ENCODE measurements at regions not wholly inside any gene's neighbourhood (a gene's known extent, or its start where the extent isn't known, plus 50 kb on each side); places are given as distances from the start of the nearest gene placed in this dataset.
A peak's percentile ranks its signal among the peaks of the same experiment; 100 is the strongest.
"Not testable (repeated sequence)": the region's sequence is repeated elsewhere in the genome, so short reads cannot be mapped to it uniquely, and the experiment has no call there.

DNA sequence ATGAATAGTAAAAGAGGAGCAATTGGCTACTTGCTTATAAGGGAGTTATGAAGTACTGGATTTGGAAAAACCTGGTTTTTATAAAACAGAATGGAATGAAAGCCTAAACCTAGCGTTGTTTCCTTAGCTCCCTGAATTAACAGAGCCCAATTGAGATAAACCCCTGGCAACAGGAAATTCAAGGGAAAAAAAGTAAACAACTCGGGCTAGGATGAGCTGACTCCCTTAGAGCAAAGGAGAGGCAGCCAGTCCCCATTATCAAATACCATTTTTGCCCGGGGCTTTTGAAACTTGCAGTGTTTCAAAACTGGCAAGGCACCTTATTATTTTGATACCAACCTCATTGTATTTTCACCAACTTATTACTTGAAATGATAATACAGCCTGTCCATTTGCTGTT is 587.5 kb downstream of the CD109 start:
- DNase-seq (ENCODE audit: low spot score): no peak

DNA sequence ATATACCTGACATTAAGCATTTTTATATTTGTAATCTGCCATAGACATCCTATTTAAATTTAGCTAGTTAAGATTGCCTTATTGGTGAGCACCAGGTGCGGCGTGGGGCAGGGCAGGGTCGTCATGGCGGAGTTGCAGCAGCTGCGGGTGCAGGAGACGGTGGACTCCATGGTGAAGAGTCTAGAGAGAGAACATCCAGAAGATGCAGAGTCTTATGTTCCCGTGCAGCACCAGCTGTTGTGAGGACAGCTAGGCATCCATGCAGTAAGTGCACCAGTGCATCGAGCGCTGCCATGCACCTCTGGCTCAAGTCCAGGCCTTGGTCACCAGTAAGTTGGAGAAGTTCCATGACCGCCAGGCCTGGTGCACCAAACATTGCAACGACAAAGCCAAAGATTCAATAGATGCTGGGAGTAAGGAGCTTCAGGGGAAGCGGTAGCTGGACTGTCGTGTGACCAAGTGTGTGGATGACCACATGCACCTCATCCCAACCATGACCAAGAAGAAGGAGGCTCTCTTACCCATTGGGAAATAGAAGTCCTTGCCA is 586.2 kb downstream of the CD109 start:
- no peak for DNase-seq (ENCODE audit: low spot score)

DNA sequence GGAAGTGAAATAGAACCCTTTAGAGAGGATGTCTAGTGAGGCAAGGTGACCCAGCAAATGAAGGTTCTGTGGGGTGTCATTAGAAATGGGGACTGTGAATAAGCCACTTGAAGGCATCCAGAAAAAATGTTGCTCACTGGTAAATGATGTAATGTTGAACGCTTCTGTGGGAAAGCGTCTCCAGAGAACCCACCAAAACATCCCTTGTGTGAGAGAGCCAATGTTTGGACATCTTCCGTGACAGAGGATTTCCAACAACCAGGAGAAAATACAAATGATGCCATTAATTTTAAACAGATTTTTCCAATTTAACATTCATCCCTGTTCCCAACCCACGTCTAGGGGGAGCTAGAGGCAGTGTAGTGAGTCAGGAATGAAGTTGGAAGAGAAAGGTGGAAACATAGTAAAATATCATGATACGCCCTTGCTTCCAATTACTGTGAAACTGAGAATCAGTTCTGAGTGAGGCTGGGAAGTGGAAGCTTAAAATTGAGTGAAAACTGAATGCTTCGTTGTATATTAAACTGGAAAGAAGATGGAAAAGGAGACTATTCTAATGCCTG is 584.2 kb downstream of the CD109 start:
- DNase-seq (ENCODE audit: low spot score): no peak

DNA sequence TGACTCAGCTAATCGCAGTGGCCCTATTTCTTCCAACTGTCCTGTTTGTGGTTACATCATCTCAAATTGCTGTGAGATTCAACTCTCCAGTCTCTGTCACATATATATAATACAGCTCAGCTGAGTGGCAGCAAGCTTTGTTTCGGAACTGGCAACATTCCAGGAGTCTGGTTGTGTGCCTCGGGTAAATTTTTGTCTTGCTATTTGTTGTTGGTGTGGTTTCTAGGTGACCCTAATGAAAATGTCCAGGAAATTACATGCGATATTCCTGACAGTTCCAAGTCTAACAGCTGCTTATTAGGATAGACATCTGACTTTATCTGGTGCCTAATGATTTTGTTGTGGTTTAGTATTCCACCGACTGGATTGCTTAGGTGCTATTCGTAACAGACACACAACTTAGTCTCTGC is 581.8 kb downstream of the CD109 start:
- DNase-seq (ENCODE audit: low spot score): peak; percentile 17

DNA sequence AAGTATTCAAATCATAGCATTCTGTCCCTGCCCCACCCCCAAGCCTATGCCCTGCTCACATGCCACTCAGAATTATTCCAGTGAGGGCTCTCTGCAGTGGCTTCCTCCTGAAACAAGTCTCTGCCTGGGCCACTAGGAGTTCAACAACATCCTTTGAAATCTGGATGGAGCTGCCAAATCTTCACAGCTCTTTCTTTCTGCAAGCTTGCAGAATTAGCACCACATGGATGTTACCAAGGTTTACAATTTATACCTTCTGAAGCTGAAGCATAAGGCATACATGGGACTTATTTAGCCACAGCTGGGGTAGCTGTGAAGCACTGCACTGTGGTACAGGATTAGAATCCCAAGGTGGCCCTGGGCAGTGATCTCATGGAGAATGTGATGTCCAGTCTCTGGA is 577.5 kb downstream of the CD109 start:
- DNase-seq (ENCODE audit: low spot score): no peak

DNA sequence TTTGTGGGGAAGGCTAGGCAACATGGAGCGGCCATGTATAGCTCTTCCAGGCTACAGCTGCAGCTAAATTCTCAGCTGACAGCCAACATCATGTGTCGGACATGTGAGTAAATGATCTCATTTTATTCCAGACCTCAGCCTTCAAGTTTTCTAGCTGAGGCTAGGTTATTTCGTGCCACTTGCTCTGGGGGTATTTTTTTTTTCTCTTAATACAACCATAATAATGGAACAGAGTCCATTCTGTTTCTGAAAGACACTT is 573.5 kb downstream of the CD109 start:
- DNase-seq (ENCODE audit: low spot score): no peak

DNA sequence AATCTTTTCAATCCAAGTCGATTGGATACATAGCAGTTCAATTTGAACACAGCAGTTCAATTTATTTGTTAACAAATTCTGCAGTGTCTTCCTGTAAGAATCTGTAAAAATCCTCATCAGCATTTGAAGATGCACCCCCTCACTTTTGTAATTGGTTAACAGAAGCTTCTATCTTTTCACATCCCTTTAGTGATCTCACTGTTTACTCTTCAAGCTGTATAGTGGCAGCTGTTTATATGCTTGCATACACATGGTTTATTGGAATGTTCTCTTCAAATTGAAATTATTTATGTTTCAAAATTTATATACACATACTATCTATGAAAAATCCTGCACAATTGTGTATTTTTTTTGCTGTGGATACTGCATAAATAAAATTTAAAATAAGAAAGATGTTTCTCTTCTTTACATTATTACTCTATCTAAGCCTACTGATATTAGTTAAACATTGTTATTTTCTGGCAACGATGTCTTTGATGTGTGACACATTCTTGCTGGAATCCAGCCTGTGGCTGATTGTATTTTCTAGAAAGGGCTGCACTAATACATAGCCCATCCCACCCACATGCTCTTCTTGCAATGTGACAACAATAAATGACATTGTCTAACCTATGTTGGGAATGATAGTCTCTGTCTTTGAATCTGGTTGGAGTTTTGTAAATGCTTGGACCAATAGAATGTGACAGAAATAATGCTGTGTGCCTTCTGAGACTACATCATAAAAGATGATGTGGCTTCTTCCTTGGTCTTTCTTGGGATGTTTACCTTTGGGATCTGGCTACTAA is 573.0 kb downstream of the CD109 start:
- DNase-seq (ENCODE audit: low spot score): no peak

DNA sequence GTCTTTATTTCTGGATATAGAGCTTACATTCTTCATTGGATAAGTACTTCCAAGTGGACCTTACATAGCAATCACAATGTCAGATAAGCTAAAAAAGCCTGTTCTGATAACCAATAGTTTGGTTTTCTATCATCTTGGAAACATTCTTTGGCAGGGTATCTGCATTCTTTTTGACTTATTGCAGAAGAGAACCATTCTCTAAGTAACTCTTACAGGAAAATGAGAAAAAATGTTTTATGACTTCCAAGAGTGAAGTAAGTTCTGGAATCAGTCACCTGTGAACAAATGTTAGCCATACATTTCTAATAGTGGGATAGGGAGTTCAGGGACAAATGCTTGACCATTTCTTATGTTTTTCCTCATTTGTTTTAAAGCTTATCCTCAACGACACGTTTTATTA is 564.0 kb downstream of the CD109 start:
- no peak for DNase-seq (ENCODE audit: low spot score)

DNA sequence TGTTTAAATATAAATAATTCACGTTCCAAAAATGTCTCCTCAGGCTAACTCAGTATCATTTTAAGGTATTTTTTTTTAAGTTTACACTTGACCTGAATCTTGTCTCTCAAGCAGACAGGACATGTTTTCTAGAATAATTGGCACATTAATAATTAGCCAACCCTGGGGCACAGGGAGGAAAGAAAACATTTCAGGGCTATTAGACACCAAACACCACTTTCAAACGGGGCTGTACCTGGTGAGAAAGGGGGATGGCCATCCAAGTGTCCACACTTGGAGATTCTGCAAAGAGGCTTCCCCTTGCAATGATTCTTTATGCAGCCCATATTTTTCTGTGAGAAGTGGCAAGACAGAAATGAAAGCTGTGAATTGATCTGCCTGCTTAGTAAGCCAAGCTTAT is 560.8 kb downstream of the CD109 start:
- DNase-seq (ENCODE audit: low spot score): peak; percentile 70

DNA sequence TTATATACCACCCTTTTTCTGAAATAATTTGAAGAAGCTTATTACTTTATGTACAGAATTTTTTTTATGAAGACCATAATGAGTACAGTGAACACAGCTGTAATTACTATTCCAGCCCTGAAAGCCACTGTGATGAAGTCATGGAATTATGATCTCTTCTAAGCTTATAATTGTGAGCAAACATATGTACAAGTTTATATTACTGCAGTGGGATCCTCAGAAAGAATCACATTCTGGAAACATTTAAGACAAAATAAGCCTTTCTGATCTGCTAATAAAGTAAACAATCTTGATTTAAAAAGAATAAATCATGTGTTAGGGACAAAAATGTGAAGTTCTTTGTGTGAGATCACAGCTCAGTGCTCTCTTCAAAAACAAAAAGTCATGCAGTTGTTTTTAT is 560.4 kb downstream of the CD109 start:
- DNase-seq (ENCODE audit: low spot score): no peak

DNA sequence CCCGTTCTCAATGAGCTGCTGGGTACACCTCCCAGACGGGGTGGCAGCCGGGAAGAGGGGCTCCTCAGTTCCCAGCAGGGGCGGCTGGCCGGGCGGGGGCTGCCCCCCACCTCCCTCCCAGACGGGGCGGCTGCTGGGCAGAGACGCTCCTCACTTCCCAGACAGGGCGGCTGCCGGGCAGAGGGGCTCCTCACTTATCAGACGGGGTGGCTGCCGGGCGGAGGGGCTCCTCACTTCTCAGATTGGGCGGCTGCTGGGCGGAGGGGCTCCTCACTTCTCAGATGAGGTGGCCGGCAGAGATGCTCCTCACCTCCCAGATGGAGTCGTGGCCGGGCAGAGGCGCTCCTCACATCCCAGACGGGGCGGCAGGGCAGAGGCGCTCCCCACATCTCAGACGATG is 559.0 kb downstream of the CD109 start:
- DNase-seq (ENCODE audit: low spot score): not testable (repeated sequence)

DNA sequence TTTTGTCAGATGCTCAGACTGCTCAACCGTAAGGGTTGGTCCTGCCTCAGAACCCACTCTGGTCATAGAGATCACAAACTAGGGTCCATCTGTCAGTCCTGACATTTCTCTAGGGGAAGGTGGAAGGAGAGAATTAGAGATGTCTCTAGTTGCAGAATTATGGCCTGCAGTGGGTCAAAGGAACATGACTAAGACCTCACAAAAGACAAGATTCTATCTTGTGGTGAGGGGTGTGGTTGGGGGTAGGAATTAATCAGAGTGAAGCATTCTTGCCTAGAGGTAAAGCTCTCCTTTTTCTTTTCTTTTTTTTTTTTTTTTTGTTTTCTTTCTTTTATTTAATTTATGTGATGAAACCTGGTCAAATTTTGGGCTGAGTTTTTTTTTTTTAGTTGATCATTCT is 558.1 kb downstream of the CD109 start:
- not testable (repeated sequence) for DNase-seq (ENCODE audit: low spot score)

DNA sequence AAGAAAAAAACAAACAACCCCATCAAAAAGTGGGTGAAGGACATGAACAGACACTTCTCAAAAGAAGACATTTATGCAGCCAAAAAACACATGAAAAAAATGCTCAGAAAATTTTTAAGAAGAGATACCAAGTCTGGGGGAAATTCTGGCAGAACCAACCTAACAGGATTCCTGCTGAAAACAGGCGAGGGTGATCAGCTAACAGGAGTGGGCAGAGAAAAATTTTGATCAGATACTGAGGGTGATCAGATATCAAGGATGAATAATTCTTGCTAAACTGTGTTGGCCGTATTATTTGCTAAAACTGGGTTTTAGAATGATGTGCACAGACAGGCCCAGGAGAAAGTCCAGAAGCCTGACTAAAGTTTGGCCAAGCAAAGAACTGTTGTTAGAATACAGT is 557.3 kb downstream of the CD109 start:
- no peak for DNase-seq (ENCODE audit: low spot score)

DNA sequence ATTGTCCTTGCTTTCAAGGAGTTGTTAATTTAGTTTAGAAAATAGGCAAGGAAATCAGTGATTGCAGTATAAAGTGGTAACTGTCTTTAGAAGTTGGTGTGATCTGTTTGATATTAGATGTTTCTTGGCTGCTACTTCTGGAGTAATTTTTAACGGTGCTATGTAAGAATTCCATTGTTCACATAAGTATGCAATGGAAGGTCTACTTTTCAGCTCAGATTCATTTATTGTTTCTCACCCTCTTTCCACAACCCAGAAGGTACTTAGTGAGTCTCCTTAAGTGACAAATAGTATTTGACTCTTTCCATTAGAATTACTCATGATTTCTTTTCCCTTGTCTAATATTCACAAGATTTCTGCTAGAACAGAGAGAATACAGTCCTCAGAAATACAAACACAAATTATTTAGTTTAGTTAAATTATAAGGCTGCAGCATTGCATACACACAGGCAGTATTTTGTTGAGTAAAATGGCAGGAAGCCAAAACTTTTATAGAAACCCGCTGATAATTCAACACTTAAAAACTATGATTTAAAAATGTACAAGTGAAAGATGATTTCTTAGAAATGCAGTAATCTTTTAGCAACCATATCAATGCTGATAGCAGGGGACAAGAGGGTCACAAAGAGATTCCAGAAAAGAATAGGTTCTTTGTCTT is 554.3 kb downstream of the CD109 start:
- no peak for DNase-seq (ENCODE audit: low spot score)

DNA sequence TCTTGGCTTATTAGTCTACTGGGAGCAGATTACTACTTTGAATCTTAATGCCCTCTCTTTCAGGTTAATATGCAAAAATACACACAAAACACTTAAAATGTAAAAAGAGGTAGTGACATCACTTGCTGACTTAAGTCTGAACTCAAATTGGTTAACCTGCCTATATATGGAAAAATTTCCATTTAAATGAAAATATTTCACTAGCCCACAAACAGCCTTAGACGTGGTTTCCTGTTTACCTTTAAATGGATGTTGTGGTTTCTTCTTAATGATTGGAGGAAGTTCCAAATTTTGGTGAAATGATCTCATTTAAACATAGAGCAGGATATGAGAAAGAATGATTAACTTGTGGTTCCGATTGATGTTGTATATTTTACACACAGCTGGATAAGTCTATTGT is 553.7 kb downstream of the CD109 start:
- DNase-seq (ENCODE audit: low spot score): peak; percentile 53

DNA sequence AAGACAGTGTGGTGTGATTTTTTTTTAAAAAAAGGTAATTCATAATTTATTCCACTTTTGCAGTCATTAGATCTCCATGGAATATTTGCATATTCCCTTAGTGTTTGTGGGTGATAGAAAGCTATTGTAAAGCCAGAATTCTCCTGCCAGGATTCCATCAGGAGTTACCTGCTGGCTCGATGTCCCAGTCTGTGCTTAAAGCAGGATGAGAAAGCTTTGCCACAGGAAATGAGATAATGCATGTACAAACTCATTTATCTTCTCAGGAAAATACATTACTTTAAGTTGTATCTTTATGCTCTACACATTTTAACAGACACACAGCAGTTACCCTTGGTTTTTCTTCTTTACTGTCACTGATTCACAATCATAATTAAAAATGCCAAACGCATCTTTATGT is 553.0 kb downstream of the CD109 start:
- DNase-seq (ENCODE audit: low spot score): no peak

DNA sequence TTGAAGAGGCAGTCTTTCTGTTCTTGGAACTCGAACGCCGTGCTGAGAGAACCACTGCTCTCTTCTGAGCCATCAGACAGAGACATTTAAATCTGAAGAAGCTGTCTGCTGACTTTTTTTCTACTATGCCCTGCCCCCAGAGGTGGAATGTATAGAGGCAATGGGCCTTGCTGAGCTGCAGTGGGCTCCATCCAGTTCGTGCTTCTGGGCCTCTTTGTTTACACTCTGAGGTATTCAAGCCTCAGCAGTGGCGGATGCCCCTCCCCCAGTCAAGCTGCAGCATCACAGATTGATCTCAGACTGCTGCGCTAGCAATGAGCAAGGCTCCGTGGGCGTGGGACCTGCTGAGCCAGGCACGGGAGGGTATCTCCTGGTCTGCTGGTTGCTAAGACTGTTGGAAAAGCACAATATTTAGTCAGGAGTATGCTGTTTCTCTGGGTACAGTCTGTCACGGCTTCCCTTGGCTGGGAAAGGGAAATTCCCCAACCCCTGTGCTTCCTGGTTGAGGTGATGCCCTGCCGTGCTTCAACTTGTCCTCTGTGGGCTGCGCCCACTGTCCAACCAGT is 526.8 kb downstream of the CD109 start:
- peak; percentile 29 for DNase-seq (ENCODE audit: low spot score)

DNA sequence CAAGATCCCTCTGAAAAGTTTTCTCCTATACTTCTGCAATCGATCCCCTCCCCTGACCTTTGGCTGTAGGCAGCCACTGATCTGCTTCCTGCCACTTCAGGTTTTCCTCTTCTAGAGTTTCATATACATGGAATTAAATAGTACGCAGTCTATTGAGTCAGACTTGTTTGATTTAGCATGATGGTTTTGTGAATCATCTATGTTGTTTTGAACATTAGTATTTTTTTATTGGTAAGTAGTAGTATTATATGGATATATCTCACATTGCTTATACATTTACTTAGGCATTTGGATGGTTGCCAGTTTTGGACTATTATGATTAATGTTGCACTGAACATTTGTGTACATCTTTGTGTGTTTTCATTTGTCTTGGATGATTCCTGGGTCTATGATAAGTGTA is 518.0 kb downstream of the CD109 start:
- no peak for DNase-seq (ENCODE audit: low spot score)

DNA sequence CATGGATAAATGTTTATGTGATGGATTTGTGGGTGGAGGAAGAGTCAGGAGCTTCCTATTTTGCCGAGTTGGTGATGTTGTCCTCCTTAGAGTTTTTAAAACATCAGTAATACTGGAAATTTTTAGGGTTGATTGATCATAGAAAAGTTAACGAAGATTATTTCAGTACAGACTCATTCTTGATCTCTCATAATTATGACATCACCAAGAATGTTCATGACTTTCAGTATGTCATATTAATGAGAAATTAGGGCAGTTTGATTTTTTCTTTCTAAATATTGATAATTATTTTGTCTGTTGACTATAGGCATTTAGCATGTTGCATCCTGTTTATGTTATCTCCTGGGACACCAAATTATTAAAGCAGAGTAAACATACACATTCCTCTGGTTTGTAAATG is 512.2 kb downstream of the CD109 start:
- DNase-seq (ENCODE audit: low spot score): no peak

DNA sequence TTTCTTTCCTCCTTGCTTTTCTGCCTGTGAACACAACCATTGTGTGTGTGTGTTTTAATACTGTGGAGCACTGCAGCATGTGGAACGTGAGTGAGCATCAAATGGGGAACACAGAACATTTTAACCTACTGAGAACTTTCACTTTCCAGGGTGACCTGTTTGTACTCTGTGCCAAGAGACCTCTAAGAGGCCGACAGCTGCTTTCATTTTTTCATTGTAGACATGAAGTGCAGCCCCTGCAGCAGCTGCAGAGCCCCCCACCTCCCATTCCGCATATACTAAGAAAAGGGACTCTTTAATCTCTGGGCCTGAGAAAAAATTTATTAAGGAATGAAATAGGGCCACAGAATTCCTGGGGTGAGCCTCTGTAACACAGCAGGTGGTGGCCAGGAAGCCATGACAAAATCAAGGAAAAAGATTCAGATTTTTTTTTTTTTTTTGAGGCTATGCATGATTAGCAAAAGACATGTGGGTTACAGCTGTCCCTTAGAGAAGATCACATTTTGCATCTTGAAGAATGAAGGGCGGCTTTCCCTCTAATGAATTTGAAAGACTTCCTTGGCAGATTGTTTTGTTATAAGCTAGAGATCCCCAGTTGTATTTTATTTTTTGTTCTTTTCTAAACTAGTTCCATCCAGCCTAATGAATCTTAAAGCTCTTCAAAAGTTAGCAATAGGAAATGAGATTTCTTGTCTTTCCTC is 503.4 kb downstream of the CD109 start:
- no peak for DNase-seq (ENCODE audit: low spot score)

DNA sequence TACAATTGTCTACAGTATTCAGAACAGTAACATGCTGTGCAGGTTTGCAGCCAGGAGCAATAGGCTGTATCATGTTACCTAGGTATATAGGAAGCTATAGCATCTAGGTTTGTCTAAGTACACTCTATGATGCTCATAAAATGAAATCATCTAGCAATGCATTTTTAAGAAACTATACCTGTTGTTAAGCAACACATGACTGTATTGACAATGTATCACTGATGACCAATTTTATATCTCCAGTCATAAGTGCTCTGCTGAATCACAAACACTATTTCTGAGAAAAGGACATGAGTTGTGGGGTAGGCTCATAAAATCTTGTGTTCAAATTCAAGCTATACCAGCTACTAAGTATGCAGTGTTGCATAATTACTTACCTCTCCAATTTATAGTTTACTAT is 501.3 kb downstream of the CD109 start:
- no peak for DNase-seq (ENCODE audit: low spot score)

DNA sequence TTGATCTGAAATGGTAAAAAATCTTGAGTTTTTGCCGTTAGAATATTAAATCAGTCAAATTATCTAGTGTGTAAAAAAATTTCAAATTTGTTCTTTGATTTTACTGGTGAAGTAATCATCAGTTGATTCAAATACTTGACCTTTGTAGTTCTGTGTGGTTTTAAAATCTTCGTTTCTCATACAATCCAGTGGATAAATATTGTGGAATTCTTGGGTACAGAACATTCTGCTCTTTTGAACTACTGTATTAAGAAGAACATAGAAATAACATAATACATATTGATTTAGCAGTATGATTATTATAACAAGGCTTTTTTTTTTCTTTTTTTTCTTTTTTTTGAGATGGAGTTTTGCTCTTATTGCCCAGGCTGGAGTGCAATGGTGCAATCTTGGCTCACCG is 491.8 kb downstream of the CD109 start:
- DNase-seq (ENCODE audit: low spot score): no peak

DNA sequence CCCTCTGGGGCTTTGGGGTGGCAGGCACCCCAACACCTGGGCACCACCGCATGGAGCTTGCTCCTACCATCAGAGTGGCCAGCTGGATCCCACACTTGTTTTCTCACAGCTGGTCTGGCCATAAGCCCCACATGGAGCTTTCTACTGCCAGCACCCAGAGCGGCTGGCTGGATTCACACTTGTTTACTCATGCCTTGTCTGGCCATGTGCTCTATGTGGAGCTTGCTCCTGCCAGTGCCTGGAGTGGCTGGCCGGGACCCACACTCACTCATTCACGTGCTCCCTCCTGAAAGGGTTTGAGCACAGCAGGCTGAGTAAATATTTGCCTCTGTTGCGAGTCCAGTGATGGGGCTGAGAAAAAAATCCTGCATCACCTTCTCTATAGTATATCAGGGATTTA is 487.0 kb downstream of the CD109 start:
- no peak for DNase-seq (ENCODE audit: low spot score)
